MV-4-11 (cell line): ENCODE measurements at regions not wholly inside any gene's neighbourhood (a gene's known extent, or its start where the extent isn't known, plus 50 kb on each side); places are given as distances from the start of the nearest gene placed in this dataset.

ENCODE experiments used
- DNase-seq: peaks from one replicate; lab custom pipeline; 2025; lab: John Stamatoyannopoulos, UW

DNA sequence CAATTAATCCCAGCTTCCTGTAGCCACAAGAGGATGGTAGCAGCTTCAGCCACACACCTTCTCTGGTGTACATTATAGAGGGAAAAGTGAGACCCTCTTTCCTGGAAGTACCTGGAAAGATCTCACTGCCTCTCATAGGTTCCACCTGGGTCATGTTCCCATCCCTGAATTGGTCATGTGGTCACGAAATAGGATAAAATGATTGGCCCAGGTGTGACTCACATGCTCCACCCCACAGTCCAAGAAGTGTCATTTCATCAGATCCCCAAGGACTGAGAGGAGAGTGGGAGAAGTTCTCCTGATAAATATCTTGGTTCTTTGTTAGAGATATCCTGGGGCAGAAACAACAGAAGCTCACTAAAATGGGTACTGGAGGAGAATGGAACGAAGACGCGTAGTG, 142.4 kb downstream of the QRSL1 start:
- DNase-seq: no peak

DNA sequence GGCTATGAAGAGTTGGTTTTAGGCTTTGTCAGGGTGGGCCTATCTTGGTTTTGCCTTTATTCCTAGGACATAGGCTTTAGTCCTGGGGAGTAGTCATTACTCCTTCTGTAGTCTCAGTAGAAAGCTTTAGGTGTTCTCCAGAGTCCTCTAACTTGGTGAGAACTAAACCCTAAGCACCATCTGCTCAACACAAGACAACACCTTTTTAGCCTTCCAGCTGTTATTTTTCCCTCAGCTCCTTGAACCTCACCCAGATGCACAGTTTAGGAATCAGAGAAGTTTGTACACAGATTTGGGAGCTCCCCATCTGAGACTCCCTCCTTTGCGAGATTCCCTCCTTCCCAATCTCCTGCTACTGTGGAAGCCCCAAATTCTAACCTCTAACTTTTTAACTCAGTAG, 141.3 kb downstream of the QRSL1 start:
- no peak for DNase-seq

DNA sequence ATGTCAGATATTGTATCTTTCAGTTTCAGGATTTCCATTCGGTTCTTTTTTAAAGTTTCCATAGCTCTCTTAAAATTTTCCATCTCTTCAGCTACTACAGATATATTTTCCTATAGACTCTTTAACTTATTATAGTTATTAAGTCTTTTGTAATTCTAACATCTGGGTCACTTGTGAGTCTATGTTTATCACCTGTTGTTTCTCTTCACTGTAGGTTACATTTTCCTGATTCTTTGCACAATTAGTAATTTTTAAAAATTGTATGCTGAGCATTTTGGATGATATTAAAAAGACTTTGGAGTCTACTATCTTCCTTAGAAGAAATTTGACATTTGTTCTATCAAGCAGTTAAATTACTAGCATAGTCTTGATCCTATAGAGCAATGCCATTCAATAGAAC, 140.7 kb downstream of the QRSL1 start:
- DNase-seq: no peak

- no peak for DNase-seq
Measured at GRCh38 chr6:106767271-106767670, 137.9 kb downstream of the QRSL1 start.

GRCh38 chr6:106766201-106766600, 136.8 kb downstream of the QRSL1 start:
- no peak for DNase-seq

GRCh38 chr6:106765496-106765895, 136.1 kb downstream of the QRSL1 start:
- no peak for DNase-seq

GRCh38 chr6:106764353-106764980, 135.1 kb downstream of the QRSL1 start:
- DNase-seq: no peak

DNA sequence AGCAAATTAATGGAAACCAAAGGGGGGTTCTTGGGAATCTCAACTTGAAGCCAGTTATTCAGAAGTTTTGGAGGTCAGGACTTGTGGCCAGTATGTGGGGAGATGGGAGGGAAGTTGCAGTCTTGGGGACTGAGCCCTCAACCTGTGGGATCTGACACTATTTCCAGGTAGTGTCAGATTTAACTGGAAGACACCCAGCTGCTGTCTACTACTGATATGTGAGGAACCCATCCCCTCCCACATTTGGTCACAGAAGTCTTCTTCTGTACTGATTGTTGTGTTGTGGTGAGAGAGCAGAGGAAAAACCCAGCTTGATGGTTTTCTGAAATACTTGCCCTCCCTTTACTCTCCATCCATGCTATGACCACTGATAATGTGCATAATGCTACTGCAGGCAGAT, 134.0 kb downstream of the QRSL1 start:
- DNase-seq: no peak

GRCh38 chr6:106761160-106761559, 131.8 kb downstream of the QRSL1 start:
- no peak for DNase-seq

DNA sequence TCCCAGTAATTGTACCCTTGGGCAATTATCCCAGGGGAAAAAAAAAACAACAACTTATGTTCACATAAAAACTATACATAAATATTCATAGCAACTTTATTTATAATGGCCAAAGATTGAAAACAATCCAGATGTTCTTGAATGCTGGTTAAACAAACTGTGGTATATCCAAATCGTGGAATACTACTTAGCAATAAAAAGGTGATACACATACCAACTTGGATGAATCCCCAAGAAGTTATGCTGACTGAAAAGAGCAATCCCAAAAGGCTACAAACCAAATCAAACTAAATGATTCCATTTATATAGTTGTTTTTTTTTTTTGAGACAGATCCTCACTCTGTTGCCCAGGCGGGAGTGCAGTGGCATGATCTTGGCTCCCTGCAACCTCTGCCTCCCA, 129.7 kb downstream of the QRSL1 start:
- no peak for DNase-seq

DNA sequence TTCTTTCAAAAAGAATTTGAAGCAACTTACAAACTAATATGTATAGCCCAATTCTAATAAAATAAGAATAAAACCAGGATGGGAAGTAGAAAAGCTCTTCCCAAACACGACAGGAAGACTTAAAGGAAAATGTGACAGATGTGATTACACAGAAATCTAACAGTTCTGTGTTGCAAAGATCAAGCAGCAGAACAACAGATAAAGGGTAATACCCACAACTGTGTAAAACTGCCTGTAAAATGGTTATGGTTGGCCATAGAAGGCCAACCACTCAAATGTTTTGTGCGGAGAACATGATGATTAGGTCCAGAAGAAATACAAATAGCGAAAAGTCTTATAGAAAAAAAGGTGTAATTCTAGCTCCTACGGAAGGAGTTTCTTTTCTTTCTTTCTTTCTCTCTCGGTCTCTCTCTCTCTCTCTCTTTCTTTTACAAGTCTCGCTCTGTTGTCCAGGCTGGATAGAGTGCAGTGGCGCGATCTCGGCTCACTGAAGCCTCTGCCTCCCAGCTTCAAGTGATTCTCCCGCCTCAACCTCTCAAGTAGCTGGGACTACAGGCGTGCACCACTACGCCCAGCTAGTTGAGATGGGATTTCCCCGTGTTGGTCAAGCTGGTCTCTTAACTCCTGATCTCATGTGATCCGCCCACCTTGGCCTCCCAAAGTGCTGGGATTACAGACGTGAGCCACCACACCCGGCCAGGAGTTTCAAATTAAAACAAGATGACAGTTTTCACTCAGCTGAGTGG, 128.5 kb downstream of the QRSL1 start:
- DNase-seq: no peak

- no peak for DNase-seq
Measured at GRCh38 chr6:106757267-106757666, 127.9 kb downstream of the QRSL1 start.

GRCh38 chr6:106754215-106754614, 124.8 kb downstream of the QRSL1 start:
- DNase-seq: no peak

DNA sequence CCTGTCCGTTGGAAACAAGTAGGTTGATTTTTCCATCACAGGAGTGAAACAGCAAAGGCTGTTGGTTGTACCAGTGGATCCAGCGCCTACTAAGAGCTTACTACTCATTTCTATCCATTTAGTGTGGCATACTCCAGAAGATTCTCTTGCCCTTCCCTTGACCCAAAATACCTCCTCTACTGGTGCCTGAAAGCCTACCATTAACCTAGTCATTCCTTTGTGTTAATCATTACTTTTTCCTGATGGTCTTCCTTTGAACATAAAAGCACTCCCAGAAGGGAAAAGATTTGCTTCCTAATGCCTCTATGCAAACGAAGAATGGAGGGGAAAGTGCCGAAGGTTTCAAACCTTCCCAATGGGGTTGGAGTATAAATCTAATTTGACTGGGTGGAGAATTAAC, 123.3 kb downstream of the QRSL1 start:
- no peak for DNase-seq

DNA sequence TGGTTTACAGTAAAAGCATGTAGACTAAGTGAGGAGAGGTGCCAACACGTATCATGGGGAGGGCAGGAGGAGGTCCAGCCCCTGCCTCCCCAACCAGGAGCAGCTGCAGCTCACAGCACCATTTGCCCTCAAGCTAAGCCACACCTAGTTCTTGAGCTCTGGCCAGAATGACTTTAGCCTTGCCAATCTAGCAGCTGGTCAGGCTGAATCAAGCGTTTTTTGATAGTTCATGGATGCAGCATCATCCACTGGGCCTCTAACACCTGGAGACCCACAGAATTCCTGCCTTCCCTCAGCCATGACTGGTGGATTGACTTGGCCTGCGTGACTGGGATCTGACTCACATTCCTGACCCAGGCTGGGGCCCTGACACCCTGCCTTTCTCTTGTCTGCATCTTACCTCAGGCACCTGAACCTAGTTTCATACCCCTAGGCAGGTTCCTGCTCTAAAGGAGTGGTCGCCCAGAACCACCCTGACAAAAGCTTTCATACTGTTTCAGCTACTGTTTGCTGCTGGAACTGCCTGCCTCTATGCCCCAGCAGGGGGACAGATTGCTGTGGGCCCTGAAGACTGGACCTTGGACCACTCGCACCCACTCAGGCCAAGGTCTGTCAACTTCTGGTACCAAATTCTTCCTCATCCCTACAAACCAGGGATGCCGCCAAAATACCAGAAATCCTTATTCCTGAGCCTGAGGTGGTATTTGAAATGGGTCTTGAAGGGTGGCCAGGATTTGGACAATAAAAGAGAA, 122.3 kb downstream of the QRSL1 start:
- no peak for DNase-seq

GRCh38 chr6:106750946-106751345, 121.6 kb downstream of the QRSL1 start:
- DNase-seq: no peak

GRCh38 chr6:106750142-106750918, 121.0 kb downstream of the QRSL1 start:
- no peak for DNase-seq

DNA sequence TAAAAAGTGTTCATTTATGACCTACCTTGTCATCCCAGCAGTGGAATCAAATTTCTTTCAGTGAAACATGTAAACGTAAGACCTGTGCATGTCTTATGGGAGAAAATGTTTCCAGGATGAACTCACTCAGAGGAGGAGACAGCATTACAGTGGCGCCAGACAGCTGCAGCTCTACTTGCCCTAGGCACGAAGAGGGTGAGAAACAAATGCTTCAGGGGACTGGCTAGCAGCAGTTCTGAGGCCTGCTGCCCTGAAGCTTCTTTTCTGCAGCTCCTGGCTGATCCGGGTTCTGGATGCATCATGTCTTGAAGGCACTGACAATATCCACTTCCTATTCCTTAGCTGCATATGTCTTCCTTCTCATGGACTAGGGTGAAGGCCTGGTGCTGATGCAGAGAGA, 120.2 kb downstream of the QRSL1 start:
- DNase-seq: no peak

DNA sequence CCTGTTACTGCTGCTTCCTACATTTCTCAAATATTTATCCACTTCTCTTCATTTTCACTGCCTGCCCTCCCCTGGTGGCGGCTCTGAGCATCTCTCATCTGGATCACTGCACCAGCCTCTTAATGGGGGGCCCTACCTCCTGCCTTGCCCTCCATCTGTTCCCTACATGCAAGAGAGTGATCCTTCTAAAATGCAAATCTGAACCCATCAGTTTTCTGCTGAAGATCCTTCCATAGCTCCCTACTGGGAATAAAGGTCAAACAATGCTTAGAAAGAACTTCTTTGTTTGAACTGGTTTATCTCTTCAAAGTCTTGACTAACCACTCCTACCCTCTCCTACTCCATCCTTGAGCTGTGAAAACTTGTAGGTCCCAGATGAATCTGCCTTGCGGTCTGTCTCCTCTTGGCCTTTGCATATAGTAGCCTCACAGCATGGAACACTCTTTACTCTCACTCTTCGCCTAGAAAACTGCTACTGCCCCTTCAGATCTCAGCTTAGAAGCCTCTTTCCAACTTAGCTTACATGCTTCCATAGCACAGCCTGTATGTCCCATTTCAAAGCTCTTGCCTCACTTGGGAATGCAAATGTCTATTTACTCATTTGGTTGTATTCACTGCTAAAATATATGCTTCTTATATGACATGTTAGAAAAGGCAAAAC, 119.3 kb downstream of the QRSL1 start:
- DNase-seq: no peak

- no peak for DNase-seq
Measured at GRCh38 chr6:106747139-106747538, 117.8 kb downstream of the QRSL1 start.

GRCh38 chr6:106746652-106747051, 117.3 kb downstream of the QRSL1 start:
- no peak for DNase-seq
